GM12878 (cell line): ENCODE measurements at regions not wholly inside any gene's neighbourhood (a gene's known extent, or its start where the extent isn't known, plus 50 kb on each side); places are given as distances from the start of the nearest gene placed in this dataset.

Experiments used
- ATAC-seq: fragments of 200-7000 bp; cut with Tn5 transposase; 3 replicates; pipeline ENCODE4 v1.9.1; 2020; ENCODE audit warnings: mild to moderate bottlenecking, moderate library complexity
- BruUV-seq: library from RNA; stranded (reverse); fragments of 400-500 nt; replicated peaks from 2 replicates; lab custom pipeline; 2021; lab: Mats Ljungman, UMichigan
- CTCF ChIA-PET: fragments of 300-600 bp; sonication (Branson Sonifier 250); formaldehyde crosslinking; extraction: SDS; loops from one replicate; lab custom pipeline; 2021; ENCODE audit warnings: inconsistent platforms; lab: Yijun Ruan, JAX
- POLR2A ChIA-PET: fragments of 350-600 bp; formaldehyde crosslinking; extraction: SDS; loops from one replicate; lab custom pipeline; 2021; ENCODE audit warnings: inconsistent platforms; lab: Charles Lee
- RAD21 ChIA-PET: fragments of 300-600 bp; sonication (Branson Sonifier 250); formaldehyde crosslinking; loops from one replicate; lab custom pipeline; 2023; ENCODE audit warnings: antibody characterized with exemption; ENCODE audit not compliant: unreplicated experiment; lab: Charles Lee
- SMC1A ChIA-PET: fragments of 300-600 bp; sonication (Branson Sonifier 250); formaldehyde crosslinking; loops from one replicate; lab custom pipeline; 2023; ENCODE audit not compliant: unreplicated experiment, uncharacterized antibody; lab: Charles Lee
- DNase-seq: peaks from one replicate; pipeline ENCODE4 v3.0.0-alpha.2; 2011; ENCODE audit warnings: low read depth, low spot score
- FAIRE-seq: peaks from 3 replicates; lab custom pipeline; 2011; peaks lifted over from hg19 to GRCh38; lab: Jason Lieb, UNC
- H2AFZ ChIP-seq: 2 replicates; pipeline ENCODE4 v1.6.0; 2011; ENCODE audit warnings: low read depth, low read length, control low read depth; ENCODE audit not compliant: control insufficient read depth
- H3K27ac ChIP-seq: 2 replicates; pipeline ENCODE4 v1.5.1; 2011; ENCODE audit warnings: control low read depth; ENCODE audit not compliant: control insufficient read depth, insufficient read depth
- H3K27me3 ChIP-seq, 2 experiments: replicated peaks in 1 of 2; 2 replicates each; pipeline versions ENCODE4 v1.6.0 to v1.6.1; 2011; ENCODE audit warnings: low read length in 1 of 2; ENCODE audit not compliant: control insufficient read depth in 2 of 2, insufficient read depth in 2 of 2
- H3K36me3 ChIP-seq, 2 experiments: 2 replicates each; pipeline ENCODE4 v1.5.1; 2011; ENCODE audit warnings: low read length in 1 of 2; ENCODE audit not compliant: control insufficient read depth in 2 of 2, insufficient read depth in 2 of 2
- H3K4me1 ChIP-seq: 2 replicates; pipeline ENCODE4 v1.6.1; 2011; ENCODE audit warnings: mild to moderate bottlenecking, low read length, moderate library complexity, mixed read lengths; ENCODE audit not compliant: control insufficient read depth, insufficient read depth
- H3K4me2 ChIP-seq: 2 replicates; pipeline ENCODE4 v1.6.0; 2011; ENCODE audit warnings: control low read depth; ENCODE audit not compliant: control insufficient read depth, insufficient read depth
- H3K4me3 ChIP-seq: fragments of 200-600 bp; sonication (generic); 2 replicates; pipeline ENCODE4 v1.5.1; 2016
- H3K79me2 ChIP-seq: 2 replicates; pipeline ENCODE4 v1.6.0; 2011; ENCODE audit warnings: low read length; ENCODE audit not compliant: control insufficient read depth, insufficient read depth
- H3K9ac ChIP-seq: 2 replicates; pipeline ENCODE4 v1.8.0; 2011; ENCODE audit warnings: low read length, control low read depth, mixed read lengths; ENCODE audit not compliant: control insufficient read depth, insufficient read depth
- H3K9me3 ChIP-seq: replicated peaks from 3 replicates; pipeline ENCODE4 v1.5.1; 2011; ENCODE audit warnings: mild to moderate bottlenecking, low read length; ENCODE audit not compliant: control insufficient read depth, insufficient read depth
- H4K20me1 ChIP-seq: 2 replicates; pipeline ENCODE4 v1.6.0; 2011; ENCODE audit not compliant: control insufficient read depth, insufficient read depth
- BMI1 ChIP-seq: fragments of 450-650 bp; IDR thresholded peaks from 2 replicates; pipeline ENCODE4 v1.6.1; 2016; ENCODE audit warnings: mild to moderate bottlenecking, moderate library complexity, borderline replicate concordance
- CHD1 ChIP-seq: IDR thresholded peaks from 2 replicates; pipeline ENCODE4 v1.6.1; 2012; ENCODE audit warnings: low read depth, low read length, improper control_type of control experiment
- CTCF ChIP-seq, 3 experiments: IDR thresholded peaks in 2 of 3; conservative IDR thresholded peaks in 1 of 3; 2 replicates each; pipeline ENCODE4 v1.5.1; 2011; ENCODE audit warnings: low read depth in 3 of 3, low read length in 3 of 3, mild to moderate bottlenecking in 3 of 3, control low read depth in 2 of 3, moderate library complexity in 2 of 3, inconsistent platforms in 1 of 3, mixed read lengths in 1 of 3; ENCODE audit not compliant: control insufficient read depth in 2 of 3, insufficient read depth in 1 of 3; ENCODE audit errors: extremely low read depth in 1 of 3
- FOS ChIP-seq: IDR thresholded peaks from 3 replicates; pipeline ENCODE4 v1.6.1; 2011; ENCODE audit warnings: borderline replicate concordance; ENCODE audit not compliant: insufficient read length; ENCODE audit errors: extremely low read depth
- HDGF ChIP-seq: fragments of 450-650 bp; IDR thresholded peaks from 2 replicates; pipeline ENCODE4 v1.6.1; 2016; ENCODE audit warnings: antibody characterized with exemption
- MTA2 ChIP-seq: fragments of 450-650 bp; IDR thresholded peaks from 2 replicates; pipeline ENCODE4 v1.6.1; 2016; ENCODE audit warnings: low read depth, mild to moderate bottlenecking, moderate library complexity
- MTA3 ChIP-seq: IDR thresholded peaks from 2 replicates; pipeline ENCODE4 v1.6.1; 2012; ENCODE audit warnings: low read length, inconsistent platforms, borderline replicate concordance
- MYC ChIP-seq: IDR thresholded peaks from 2 replicates; pipeline ENCODE4 v1.6.1; 2011; ENCODE audit warnings: mild to moderate bottlenecking, low read length, moderate library complexity, inconsistent platforms; ENCODE audit not compliant: insufficient read depth, insufficient replicate concordance, insufficient read length, severe bottlenecking
- NKRF ChIP-seq: fragments of 450-650 bp; conservative IDR thresholded peaks from 2 replicates; pipeline ENCODE4 v1.6.1; 2017; ENCODE audit warnings: mild to moderate bottlenecking, moderate library complexity
- PRDM15 ChIP-seq: fragments of 450-650 bp; formaldehyde crosslinking; IDR thresholded peaks from 2 replicates; pipeline ENCODE4 v1.4.0; 2020; ENCODE audit warnings: mild to moderate bottlenecking, moderate library complexity
- RFX5 ChIP-seq: IDR thresholded peaks from 2 replicates; pipeline ENCODE4 v1.6.1; 2011; ENCODE audit warnings: low read depth, low read length, improper control_type of control experiment
- SPI1 ChIP-seq: IDR thresholded peaks from 2 replicates; pipeline ENCODE4 v1.6.1; 2011; ENCODE audit warnings: low read depth, mild to moderate bottlenecking, low read length, moderate library complexity, borderline replicate concordance; ENCODE audit not compliant: insufficient read depth
- ZNF687 ChIP-seq: fragments of 450-650 bp; IDR thresholded peaks from 2 replicates; pipeline ENCODE4 v1.6.1; 2017; ENCODE audit warnings: mild to moderate bottlenecking, moderate library complexity
- WGBS: methylation state at CpG from one replicate; pipeline ENCODE4 v1.1.6; 2016; ENCODE audit warnings: low lambda C conversion rate; ENCODE audit not compliant: insufficient replicate concordance, insufficient coverage; ENCODE audit errors: missing lambda C conversion rate; 5-methylcytosine and 5-hydroxymethylcytosine counted together
- in situ Hi-C: fragments of 300-500 bp; cut with MboI; formaldehyde crosslinking; loops from 9 replicates; pipeline ENCODE4 v1.14.3; 2018; ENCODE audit warnings: mixed read lengths
- intact Hi-C: fragments of 100-400 bp; cut with micrococcal nuclease; formaldehyde crosslinking; loops from one replicate; pipeline ENCODE4 v1.14.2; 2022; ENCODE audit not compliant: unreplicated experiment

GRCh38 chr13:73800011-73800410 is 334.2 kb downstream of the KLF12 start:
- ATAC-seq (no peak), FAIRE-seq (no peak), DNase-seq (no peak)
- Histone ChIP-seq H3K79me2 (no peaks in the 10 kb centered on the region), H3K9me3 (no peaks in the 10 kb centered on the region), H3K36me3 (no peaks in the 10 kb centered on the region), H3K27me3 (no peaks in the 10 kb centered on the region), H3K4me3 (no peak overlapping the region), H3K9ac (no peak overlapping the region), H3K4me2 (no peak overlapping the region), H3K4me1 (no peaks in the 10 kb centered on the region), H4K20me1 (no peaks in the 10 kb centered on the region), H3K27ac (no peak overlapping the region), H2AFZ (no peak overlapping the region)
- CTCF ChIA-PET = no interaction called here
- 90% methylated on average over 2 of the region's 2 CpGs for whole genome bisulfite sequencing
- in situ Hi-C loops (no loop called here), intact Hi-C loops (no loop called here)
- BruUV-seq = no TSS peak
- RAD21 ChIA-PET = no interaction called here
- SMC1A ChIA-PET = interaction anchor here (1.3 kb wide), 1 partner anchor 486 kb away, joined by 3 read pairs; no protein-coding TSS in a partner anchor
- POLR2A ChIA-PET = no interaction called here
- no peak for TF ChIP-seq MYC
- no peak for TF ChIP-seq CHD1
- TF ChIP-seq NKRF = no peak
- no peak for TF ChIP-seq SPI1
- TF ChIP-seq BMI1 = no peak
- no peak for TF ChIP-seq FOS
- TF ChIP-seq MTA2 = no peak
- no peak for TF ChIP-seq PRDM15
- TF ChIP-seq HDGF = no peak
- no peak for TF ChIP-seq ZNF687
- no peak for TF ChIP-seq MTA3
- TF ChIP-seq CTCF (IDR thresholded peaks at IDR 0.05 in 2 of 3, conservative IDR thresholded peaks at IDR 0.05 in 1 of 3; ENCODE audit: control insufficient read depth in 2 of 3, extremely low read depth in 1 of 3, insufficient read depth in 1 of 3, low read depth in 3 of 3, low read length in 3 of 3) = no peak
- TF ChIP-seq RFX5 = no peak
